Progenitor cell of endocrine pancreas (in vitro differentiated cells): ENCODE measurements at regions not wholly inside any gene's neighbourhood (a gene's known extent, or its start where the extent isn't known, plus 50 kb on each side); places are given as distances from the start of the nearest gene placed in this dataset.

Source experiments
- DNase-seq: peaks from one replicate; pipeline ENCODE4 v3.0.0; 2021; ENCODE audit warnings: low spot score; ENCODE audit not compliant: unreplicated experiment
- H3K27ac Mint-ChIP-seq: 2 replicates; pipeline ENCODE4 v1.8.0; 2021; ENCODE audit warnings: mild to moderate bottlenecking, moderate library complexity, mixed read lengths
- H3K27me3 Mint-ChIP-seq: 2 replicates; pipeline ENCODE4 v1.8.0; 2021; ENCODE audit warnings: mixed read lengths
- H3K36me3 Mint-ChIP-seq: 2 replicates; pipeline ENCODE4 v1.8.0; 2022; ENCODE audit warnings: mixed read lengths; ENCODE audit not compliant: insufficient read depth
- H3K4me1 Mint-ChIP-seq: 2 replicates; pipeline ENCODE4 v1.8.0; 2021; ENCODE audit warnings: low read depth, mixed read lengths
- H3K4me3 Mint-ChIP-seq: 2 replicates; pipeline ENCODE4 v1.8.0; 2021; ENCODE audit warnings: low read depth, mild to moderate bottlenecking, moderate library complexity, mixed read lengths
- H3K9me3 Mint-ChIP-seq: 2 replicates; pipeline ENCODE4 v1.8.0; 2021; ENCODE audit warnings: low read depth, mixed read lengths
- TF ChIP-seq, protein P1 (sequence below): fragments of 200-600 bp; sonication (generic); IDR thresholded peaks from one replicate; pipeline ENCODE4 v1.5.0; 2021; ENCODE audit warnings: antibody characterized with exemption, mild to moderate bottlenecking; ENCODE audit not compliant: unreplicated experiment

DNA sequence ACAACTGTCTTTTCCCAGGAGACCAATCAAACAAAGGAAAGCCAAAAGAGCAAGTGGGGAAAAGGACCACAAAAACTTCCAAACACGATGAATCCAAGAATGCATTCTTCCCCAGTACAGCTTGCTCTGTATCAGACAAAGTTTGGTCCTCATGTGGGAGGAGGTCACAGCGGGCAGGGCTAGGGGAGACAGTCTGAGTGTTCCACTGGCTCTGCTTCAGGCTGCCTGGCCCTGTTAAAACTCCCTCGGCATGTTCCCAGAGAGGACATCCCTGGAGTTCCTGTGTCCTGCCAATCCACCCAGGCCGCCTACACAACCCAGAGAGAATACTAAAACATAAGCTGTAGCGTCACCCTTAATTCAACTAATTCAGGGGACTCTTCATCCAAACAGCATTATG is 415.1 kb upstream of the DYNLRB2 start:
- peaks cover 5% of the 10 kb centered on the region for H3K4me1 Mint-ChIP-seq
- H3K9me3 Mint-ChIP-seq: no peaks in the 10 kb centered on the region
- DNase-seq: no peak
- TF ChIP-seq, protein P1, sequence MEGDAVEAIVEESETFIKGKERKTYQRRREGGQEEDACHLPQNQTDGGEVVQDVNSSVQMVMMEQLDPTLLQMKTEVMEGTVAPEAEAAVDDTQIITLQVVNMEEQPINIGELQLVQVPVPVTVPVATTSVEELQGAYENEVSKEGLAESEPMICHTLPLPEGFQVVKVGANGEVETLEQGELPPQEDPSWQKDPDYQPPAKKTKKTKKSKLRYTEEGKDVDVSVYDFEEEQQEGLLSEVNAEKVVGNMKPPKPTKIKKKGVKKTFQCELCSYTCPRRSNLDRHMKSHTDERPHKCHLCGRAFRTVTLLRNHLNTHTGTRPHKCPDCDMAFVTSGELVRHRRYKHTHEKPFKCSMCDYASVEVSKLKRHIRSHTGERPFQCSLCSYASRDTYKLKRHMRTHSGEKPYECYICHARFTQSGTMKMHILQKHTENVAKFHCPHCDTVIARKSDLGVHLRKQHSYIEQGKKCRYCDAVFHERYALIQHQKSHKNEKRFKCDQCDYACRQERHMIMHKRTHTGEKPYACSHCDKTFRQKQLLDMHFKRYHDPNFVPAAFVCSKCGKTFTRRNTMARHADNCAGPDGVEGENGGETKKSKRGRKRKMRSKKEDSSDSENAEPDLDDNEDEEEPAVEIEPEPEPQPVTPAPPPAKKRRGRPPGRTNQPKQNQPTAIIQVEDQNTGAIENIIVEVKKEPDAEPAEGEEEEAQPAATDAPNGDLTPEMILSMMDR: no peak
- no peak overlapping the region for H3K27ac Mint-ChIP-seq
- peaks cover 23% of the 10 kb centered on the region for H3K27me3 Mint-ChIP-seq
- no peak overlapping the region for H3K4me3 Mint-ChIP-seq
- H3K36me3 Mint-ChIP-seq: no peaks in the 10 kb centered on the region

DNA sequence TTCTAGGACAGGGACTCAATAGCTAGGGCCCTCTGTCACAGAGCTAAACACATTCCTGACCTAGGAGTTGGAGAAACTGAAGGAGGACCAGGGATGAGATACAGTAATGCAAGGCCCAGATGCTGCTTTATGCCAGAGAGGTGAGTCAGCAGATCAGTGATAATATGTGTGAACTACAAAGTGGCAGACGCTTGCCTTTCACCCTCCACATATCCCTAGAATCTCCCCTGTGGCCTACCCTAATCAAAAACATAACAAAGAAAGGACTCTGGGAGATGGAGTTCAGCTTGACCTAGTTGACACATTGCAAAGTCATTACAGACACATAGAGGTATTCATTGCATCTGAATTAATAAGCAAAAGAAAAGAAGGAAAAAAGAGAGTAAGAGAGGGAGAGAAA is 417.6 kb upstream of the DYNLRB2 start:
- no peak overlapping the region for H3K4me3 Mint-ChIP-seq
- no peak overlapping the region for H3K27ac Mint-ChIP-seq
- no peak for DNase-seq
- TF ChIP-seq, protein P1: no peak
- H3K36me3 Mint-ChIP-seq: no peaks in the 10 kb centered on the region
- H3K9me3 Mint-ChIP-seq: no peaks in the 10 kb centered on the region
- peaks cover 16% of the 10 kb centered on the region for H3K27me3 Mint-ChIP-seq
- H3K4me1 Mint-ChIP-seq: peaks cover 5% of the 10 kb centered on the region

DNA sequence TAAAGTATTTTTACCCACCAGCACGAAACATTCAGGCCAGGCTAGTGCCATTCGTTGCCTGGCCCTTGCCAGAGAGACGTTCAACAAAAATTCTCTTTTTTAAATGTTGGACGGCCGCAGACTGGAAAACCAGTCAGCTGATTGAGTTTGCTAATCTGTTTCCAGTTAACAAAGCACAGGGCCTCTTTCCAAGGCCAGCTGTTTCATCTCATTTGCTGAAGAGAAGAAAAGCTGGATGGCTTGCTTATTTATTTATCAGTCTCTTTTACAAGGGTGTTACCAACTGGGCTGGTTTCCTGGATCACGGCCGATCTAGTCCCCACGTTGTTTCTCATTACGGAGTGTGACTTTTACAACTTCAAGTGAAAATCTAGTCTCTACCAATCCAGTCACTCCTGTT is 418.7 kb upstream of the DYNLRB2 start:
- H3K9me3 Mint-ChIP-seq: no peaks in the 10 kb centered on the region
- no peak overlapping the region for H3K4me3 Mint-ChIP-seq
- H3K27ac Mint-ChIP-seq: no peak overlapping the region
- H3K4me1 Mint-ChIP-seq: peaks cover 5% of the 10 kb centered on the region
- H3K36me3 Mint-ChIP-seq: no peaks in the 10 kb centered on the region
- TF ChIP-seq, protein P1: no peak
- DNase-seq: no peak
- H3K27me3 Mint-ChIP-seq: peaks cover 13% of the 10 kb centered on the region

DNA sequence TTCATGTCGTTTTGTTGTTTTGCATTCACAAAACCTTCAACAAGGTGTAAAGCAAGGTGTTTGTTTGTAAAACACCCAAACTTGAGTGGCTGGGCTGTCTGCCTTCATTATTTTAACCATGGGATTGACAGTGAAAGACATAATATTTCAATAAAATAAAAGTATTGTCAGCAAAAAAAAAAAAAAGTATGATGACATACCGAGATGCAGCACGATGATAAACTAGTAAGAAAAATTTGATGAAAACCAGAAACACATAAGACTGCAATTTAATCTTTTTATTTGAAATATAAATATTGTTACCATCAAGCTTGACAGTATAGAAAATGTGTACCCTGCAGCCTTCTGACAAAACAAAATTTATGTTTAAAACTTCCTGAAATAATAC is 419.3 kb upstream of the DYNLRB2 start:
- DNase-seq: no peak
- TF ChIP-seq, protein P1: no peak
- peaks cover 13% of the 10 kb centered on the region for H3K27me3 Mint-ChIP-seq
- H3K9me3 Mint-ChIP-seq: no peaks in the 10 kb centered on the region
- H3K4me3 Mint-ChIP-seq: no peak overlapping the region
- peaks cover 5% of the 10 kb centered on the region for H3K4me1 Mint-ChIP-seq
- H3K27ac Mint-ChIP-seq: no peak overlapping the region
- no peaks in the 10 kb centered on the region for H3K36me3 Mint-ChIP-seq

DNA sequence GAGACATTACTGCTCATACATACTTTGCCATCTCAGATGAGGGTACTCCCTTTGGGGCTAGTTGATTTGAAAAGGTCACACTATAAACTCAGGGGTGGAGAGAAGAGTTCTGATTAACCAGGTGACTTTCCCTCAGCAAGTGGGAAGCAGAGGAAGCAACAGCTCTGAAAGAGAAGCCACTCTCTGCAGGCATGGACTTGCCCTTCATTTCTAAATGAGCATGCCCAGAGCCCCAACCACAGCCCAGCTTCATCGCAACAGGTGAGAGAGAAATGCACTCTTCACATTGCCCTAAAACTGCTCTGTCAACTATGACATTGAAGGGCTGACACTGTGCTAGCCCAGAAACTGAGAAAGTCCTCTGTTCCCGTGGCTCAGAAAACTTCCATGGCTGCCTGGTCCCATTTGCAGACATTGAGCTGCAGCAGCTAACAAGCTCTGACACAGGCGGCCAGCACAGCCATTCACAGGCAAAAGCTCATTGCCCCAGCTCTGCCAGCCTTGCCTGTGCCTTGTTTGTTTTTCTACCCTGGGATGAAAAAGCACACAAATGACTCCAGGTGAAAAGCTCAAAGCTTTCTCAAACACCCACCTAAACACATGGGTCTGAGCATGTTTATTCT is 419.8 kb upstream of the DYNLRB2 start:
- Mint-ChIP-seq H3K27ac (no peak overlapping the region), H3K36me3 (no peaks in the 10 kb centered on the region), H3K9me3 (no peaks in the 10 kb centered on the region), H3K27me3 (peaks cover 9% of the 10 kb centered on the region), H3K4me1 (peaks cover 5% of the 10 kb centered on the region), H3K4me3 (no peak overlapping the region)
- no peak for DNase-seq
- TF ChIP-seq, protein P1: no peak
